Astrocyte (in vitro differentiated cells and primary cell): ENCODE measurements at regions not wholly inside any gene's neighbourhood (a gene's known extent, or its start where the extent isn't known, plus 50 kb on each side); places are given as distances from the start of the nearest gene placed in this dataset.

Experiments
- DNase-seq: peaks from one replicate; pipeline ENCODE4 v3.0.0-alpha.2; 2010; ENCODE audit warnings: low read depth
- FAIRE-seq: peaks from 2 replicates; lab custom pipeline; 2011; peaks lifted over from hg19 to GRCh38; lab: Jason Lieb, UNC
- H2AFZ ChIP-seq: 2 replicates; pipeline ENCODE4 v1.6.0; 2012; ENCODE audit warnings: low read depth, low read length, inconsistent platforms
- H3K27ac ChIP-seq: 2 replicates; pipeline ENCODE4 v1.5.1; 2011; ENCODE audit warnings: low read depth, low read length, inconsistent platforms
- H3K27me3 ChIP-seq: 2 replicates; pipeline ENCODE4 v1.6.0; 2011; ENCODE audit warnings: low read length, inconsistent platforms; ENCODE audit not compliant: insufficient read depth
- H3K36me3 ChIP-seq: 2 replicates; pipeline ENCODE4 v1.5.1; 2011; ENCODE audit warnings: low read length, inconsistent platforms; ENCODE audit not compliant: insufficient read depth
- H3K4me1 ChIP-seq: 2 replicates; pipeline ENCODE4 v1.5.1; 2011; ENCODE audit warnings: low read length, inconsistent platforms; ENCODE audit not compliant: insufficient read depth
- H3K4me2 ChIP-seq: 2 replicates; pipeline ENCODE4 v1.6.0; 2012; ENCODE audit warnings: low read length, inconsistent platforms
- H3K4me3 ChIP-seq: 2 replicates; pipeline ENCODE4 v1.5.1; 2011; ENCODE audit warnings: low read depth, mild to moderate bottlenecking, low read length, inconsistent platforms; ENCODE audit not compliant: insufficient read depth
- H3K79me2 ChIP-seq: 2 replicates; pipeline ENCODE4 v1.6.0; 2012; ENCODE audit warnings: mild to moderate bottlenecking, low read length, inconsistent platforms; ENCODE audit not compliant: insufficient read depth
- H3K9ac ChIP-seq: 2 replicates; pipeline ENCODE4 v1.6.0; 2012; ENCODE audit warnings: mild to moderate bottlenecking, low read length, inconsistent platforms
- H3K9me3 ChIP-seq: 2 replicates; pipeline ENCODE4 v1.5.1; 2012; ENCODE audit warnings: low read depth, mild to moderate bottlenecking, low read length, inconsistent platforms; ENCODE audit not compliant: insufficient read depth
- H4K20me1 ChIP-seq: 2 replicates; pipeline ENCODE4 v1.6.0; 2012; ENCODE audit warnings: low read length, inconsistent platforms; ENCODE audit not compliant: insufficient read depth
- H3K27ac Mint-ChIP-seq: one replicate; pipeline ENCODE4 v1.8.0; 2021; ENCODE audit warnings: mild to moderate bottlenecking, mixed read lengths; ENCODE audit not compliant: unreplicated experiment
- H3K27me3 Mint-ChIP-seq: one replicate; pipeline ENCODE4 v1.8.0; 2021; ENCODE audit warnings: low read depth, mixed read lengths; ENCODE audit not compliant: unreplicated experiment
- H3K36me3 Mint-ChIP-seq: one replicate; pipeline ENCODE4 v1.8.0; 2021; ENCODE audit warnings: low read depth, mixed read lengths; ENCODE audit not compliant: unreplicated experiment
- H3K4me1 Mint-ChIP-seq: one replicate; pipeline ENCODE4 v1.8.0; 2021; ENCODE audit warnings: low read depth, mixed read lengths; ENCODE audit not compliant: unreplicated experiment
- H3K4me3 Mint-ChIP-seq: one replicate; pipeline ENCODE4 v1.8.0; 2021; ENCODE audit warnings: mild to moderate bottlenecking, moderate library complexity, mixed read lengths; ENCODE audit not compliant: unreplicated experiment
- H3K9me3 Mint-ChIP-seq: one replicate; pipeline ENCODE4 v1.8.0; 2021; ENCODE audit warnings: mild to moderate bottlenecking, mixed read lengths; ENCODE audit not compliant: unreplicated experiment
- CTCF ChIP-seq: IDR thresholded peaks from 2 replicates; pipeline ENCODE4 v1.5.1; 2011; ENCODE audit warnings: low read depth, mild to moderate bottlenecking, inconsistent platforms, low read length, moderate library complexity; ENCODE audit not compliant: insufficient read depth
- EZH2 ChIP-seq: IDR thresholded peaks from 2 replicates; pipeline ENCODE4 v1.6.1; 2012; ENCODE audit warnings: mild to moderate bottlenecking, low read length, inconsistent platforms; ENCODE audit not compliant: insufficient read depth

GRCh38 chr20:39225536-39225935, 263.4 kb downstream of the DHX35 start:
- H3K9me3 Mint-ChIP-seq, result no peaks in the 10 kb centered on the region
- no peak overlapping the region for H2AFZ ChIP-seq
- H3K4me3 Mint-ChIP-seq, result no peak overlapping the region
- no peaks in the 10 kb centered on the region for H3K4me1 Mint-ChIP-seq
- H3K9ac ChIP-seq, result no peak overlapping the region
- H4K20me1 ChIP-seq, result no peaks in the 10 kb centered on the region
- no peak overlapping the region for H3K4me2 ChIP-seq
- no peaks in the 10 kb centered on the region for H3K36me3 Mint-ChIP-seq
- H3K36me3 ChIP-seq, result no peaks in the 10 kb centered on the region
- H3K27me3 ChIP-seq, result no peaks in the 10 kb centered on the region
- H3K27ac Mint-ChIP-seq, result no peak overlapping the region
- TF ChIP-seq CTCF (no peak), EZH2 (no peak)
- FAIRE-seq (no peak), DNase-seq (no peak)
- H3K4me3 ChIP-seq, result no peak overlapping the region
- no peaks in the 10 kb centered on the region for H3K79me2 ChIP-seq
- no peaks in the 10 kb centered on the region for H3K4me1 ChIP-seq
- H3K9me3 ChIP-seq, result no peaks in the 10 kb centered on the region
- H3K27ac ChIP-seq, result no peak overlapping the region
- H3K27me3 Mint-ChIP-seq, result peaks cover 41% of the 10 kb centered on the region

DNA sequence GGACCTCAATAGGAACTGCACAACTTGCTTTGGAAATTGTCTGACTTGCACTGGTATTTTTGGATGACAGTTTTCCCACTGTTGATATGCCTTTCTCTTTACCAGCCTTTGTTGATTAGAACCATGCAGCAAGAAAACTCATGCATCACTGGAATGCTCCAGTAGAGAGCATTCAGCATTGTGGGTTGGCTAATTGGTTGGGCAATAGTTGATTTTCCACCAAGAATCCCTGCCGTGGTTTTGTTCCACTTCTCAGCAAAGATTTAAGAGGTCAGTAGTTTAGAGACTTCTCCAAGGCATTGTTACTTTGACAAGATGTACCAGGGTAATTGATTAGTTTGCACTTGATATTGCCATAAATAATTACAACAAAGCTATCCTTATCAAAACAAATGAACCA, 260.0 kb downstream of the DHX35 start:
- Histone ChIP-seq H3K4me3 (no peak overlapping the region), H3K4me1 (no peaks in the 10 kb centered on the region), H3K27ac (no peak overlapping the region), H3K27me3 (no peaks in the 10 kb centered on the region), H4K20me1 (no peaks in the 10 kb centered on the region), H3K4me2 (no peak overlapping the region), H3K9ac (no peak overlapping the region), H3K9me3 (no peaks in the 10 kb centered on the region), H2AFZ (no peak overlapping the region), H3K36me3 (no peaks in the 10 kb centered on the region), H3K79me2 (no peaks in the 10 kb centered on the region)
- H3K9me3 Mint-ChIP-seq, result no peaks in the 10 kb centered on the region
- H3K27ac Mint-ChIP-seq, result no peak overlapping the region
- peaks cover 46% of the 10 kb centered on the region for H3K27me3 Mint-ChIP-seq
- H3K36me3 Mint-ChIP-seq, result no peaks in the 10 kb centered on the region
- no peaks in the 10 kb centered on the region for H3K4me1 Mint-ChIP-seq
- TF ChIP-seq CTCF (no peak), EZH2 (no peak)
- no peak for DNase-seq
- no peak for FAIRE-seq
- no peak overlapping the region for H3K4me3 Mint-ChIP-seq

- H3K4me3 ChIP-seq, result no peak overlapping the region
- no peaks in the 10 kb centered on the region for H3K79me2 ChIP-seq
- H3K36me3 ChIP-seq, result no peaks in the 10 kb centered on the region
- Mint-ChIP-seq H3K27ac (no peak overlapping the region), H3K9me3 (no peaks in the 10 kb centered on the region), H3K36me3 (no peaks in the 10 kb centered on the region), H3K4me3 (no peak overlapping the region), H3K4me1 (no peaks in the 10 kb centered on the region), H3K27me3 (peaks cover 56% of the 10 kb centered on the region)
- no peak overlapping the region for H3K4me2 ChIP-seq
- DNase-seq, result no peak
- no peaks in the 10 kb centered on the region for H3K9me3 ChIP-seq
- TF ChIP-seq CTCF (no peak), EZH2 (no peak)
- no peak overlapping the region for H2AFZ ChIP-seq
- H3K9ac ChIP-seq, result no peak overlapping the region
- no peaks in the 10 kb centered on the region for H3K4me1 ChIP-seq
- no peak overlapping the region for H3K27ac ChIP-seq
- no peaks in the 10 kb centered on the region for H4K20me1 ChIP-seq
- FAIRE-seq, result no peak
- no peaks in the 10 kb centered on the region for H3K27me3 ChIP-seq
These were observed 254.1 kb downstream of the DHX35 start for GRCh38 chr20:39216195-39216594.
